GM19452 (cell line): ENCODE measurements at regions not wholly inside any gene's neighbourhood (a gene's known extent, or its start where the extent isn't known, plus 50 kb on each side); places are given as distances from the start of the nearest gene placed in this dataset.
"Not testable (repeated sequence)": the region's sequence is repeated elsewhere in the genome, so short reads cannot be mapped to it uniquely, and the experiment has no call there.

Experiments
- ATAC-seq: cut with Tn5 transposase; IDR thresholded peaks from one replicate; pipeline ENCODE4 v1.9.1; 2021; ENCODE audit not compliant: unreplicated experiment

DNA sequence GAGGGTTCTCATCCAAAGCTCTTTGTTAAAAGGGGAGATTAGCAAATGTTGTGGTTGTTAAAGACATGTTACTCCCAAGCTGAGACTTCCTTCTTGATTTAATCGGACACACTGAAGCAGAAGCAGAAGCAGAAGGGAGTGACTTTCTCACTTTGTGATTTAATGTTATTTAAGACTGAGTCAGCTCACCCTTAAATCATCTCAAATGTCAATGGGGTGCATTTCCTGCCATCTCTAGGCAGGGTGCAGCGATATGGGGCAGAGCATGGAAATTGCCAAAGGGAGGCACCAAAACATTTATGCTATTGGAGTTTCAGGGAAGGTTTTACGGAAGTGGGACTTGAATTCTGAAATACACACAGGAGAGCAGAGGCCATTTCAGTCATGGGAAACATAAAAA, 283.6 kb downstream of the ABCC12 start:
- no peak for ATAC-seq

DNA sequence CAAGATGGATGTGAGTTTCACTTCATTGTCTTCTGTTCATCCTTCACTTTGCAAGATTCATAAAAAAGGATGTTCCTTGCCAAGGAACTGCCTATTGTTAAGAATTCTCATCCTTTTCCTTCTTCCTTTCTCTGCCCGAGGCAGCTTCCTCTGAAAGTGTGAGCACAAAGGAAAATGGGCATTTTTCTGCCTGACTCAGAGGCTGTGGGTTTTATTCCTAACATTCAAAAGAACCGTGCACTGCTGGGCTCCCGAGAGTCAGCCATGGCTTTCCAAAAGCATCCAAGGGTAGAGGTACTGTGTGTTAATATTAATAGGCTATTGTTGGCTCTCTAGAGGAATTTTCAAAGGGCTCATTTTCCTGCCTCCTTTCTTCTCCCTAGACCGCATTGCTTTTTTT, 289.4 kb downstream of the ABCC12 start:
- ATAC-seq, result no peak

GRCh38 chr16:47865337-47865855, 290.4 kb downstream of the ABCC12 start:
- ATAC-seq, result no peak

- not testable (repeated sequence) for ATAC-seq
Observed at GRCh38 chr16:47864262-47864661, 291.5 kb downstream of the ABCC12 start.

DNA sequence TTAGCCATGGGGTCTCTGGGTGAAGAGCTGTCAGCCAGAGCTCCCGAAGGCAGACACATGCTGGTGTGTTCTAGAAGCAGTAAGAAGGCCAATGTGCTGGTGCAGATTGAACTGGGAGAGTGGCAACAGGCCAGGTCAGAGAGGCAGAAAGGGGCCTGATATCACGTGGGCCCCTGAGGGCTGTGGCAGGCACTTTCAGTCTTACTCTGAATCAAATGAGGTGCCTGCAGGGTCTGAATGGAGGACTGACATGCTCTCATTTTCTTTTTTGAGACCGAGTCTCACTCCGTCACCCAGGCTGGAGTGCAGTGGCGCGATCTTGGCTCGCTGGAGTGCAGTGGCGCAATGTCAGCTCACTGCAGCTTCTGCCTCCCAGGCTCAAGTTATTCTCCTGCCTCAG, 293.8 kb downstream of the ABCC12 start:
- no peak for ATAC-seq

- no peak for ATAC-seq
Observed at GRCh38 chr16:47858333-47858982, 297.3 kb downstream of the ABCC12 start.

DNA sequence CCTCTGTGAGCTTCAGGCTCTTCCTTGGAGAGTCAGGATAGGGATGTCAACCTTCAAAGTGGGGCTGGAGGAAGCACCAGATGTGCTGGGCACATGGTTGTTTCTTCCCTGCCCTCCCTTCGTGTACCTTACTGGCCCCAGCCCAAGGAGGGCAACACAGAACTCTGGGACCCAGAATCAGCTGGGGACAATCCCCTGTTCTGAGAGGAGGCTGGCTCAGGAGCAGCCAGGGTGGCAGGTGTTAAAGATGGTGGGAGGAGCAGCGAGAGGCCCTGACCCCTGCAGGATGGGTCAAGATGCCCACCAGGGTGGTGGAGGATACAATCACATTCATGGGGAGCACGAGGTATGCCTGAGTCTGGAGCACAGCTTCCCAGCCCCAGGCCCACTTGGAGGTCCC, 300.4 kb downstream of the ABCC12 start:
- ATAC-seq, result no peak

DNA sequence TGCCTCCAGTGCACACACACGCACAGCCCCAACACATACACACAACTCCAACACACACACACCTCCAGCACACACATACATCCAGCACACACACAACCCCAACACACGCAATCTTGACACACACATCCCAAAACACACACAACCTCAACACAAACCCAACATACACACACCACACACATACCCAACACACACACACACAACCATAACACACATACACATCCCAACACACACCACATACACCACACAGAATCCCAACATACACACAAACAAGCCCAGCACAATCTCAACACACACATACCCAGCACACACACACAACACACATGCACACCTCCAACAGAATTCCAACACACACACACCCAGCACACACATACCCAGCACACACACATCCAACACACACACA, 301.1 kb downstream of the ABCC12 start:
- no peak for ATAC-seq

DNA sequence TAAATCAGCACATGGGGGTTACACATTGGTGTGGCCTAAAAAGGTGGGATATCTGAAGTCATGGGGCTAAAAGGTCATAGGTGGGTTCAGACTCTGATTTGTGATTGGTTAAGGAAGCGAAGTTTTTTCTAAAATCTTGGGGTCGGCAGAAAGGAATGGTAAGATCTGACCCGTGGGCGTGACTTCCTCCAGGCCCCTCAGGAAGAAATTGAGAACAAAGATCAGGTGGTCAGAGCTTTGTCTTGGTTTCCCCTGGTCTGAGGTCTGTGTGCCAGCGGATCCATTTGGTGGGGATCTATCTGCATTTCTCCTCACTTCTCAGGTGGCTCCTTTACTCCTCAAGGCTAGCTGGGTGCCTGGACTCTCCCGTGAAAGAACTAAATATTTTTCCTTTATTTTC, 302.8 kb downstream of the ABCC12 start:
- ATAC-seq, result no peak

DNA sequence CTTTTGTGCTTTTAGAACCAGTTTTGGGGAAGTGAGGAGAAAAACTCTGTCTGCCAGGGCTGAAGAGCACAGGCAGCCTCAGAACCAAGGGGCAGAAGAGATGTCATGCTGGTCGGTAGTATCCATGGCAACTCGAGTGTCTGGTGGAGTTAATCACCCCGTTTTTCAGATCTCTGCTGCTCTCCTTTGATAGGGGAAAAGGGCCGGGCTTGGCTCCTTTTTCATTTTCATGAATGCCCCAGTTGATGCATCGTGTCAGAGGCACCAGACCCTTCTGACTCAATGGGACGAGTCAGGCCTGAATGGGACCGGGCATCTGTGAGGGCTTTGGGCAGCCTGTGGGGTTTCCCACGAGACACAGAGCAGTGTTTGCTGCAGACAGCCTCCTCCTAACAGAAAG, 304.6 kb downstream of the ABCC12 start:
- no peak for ATAC-seq

DNA sequence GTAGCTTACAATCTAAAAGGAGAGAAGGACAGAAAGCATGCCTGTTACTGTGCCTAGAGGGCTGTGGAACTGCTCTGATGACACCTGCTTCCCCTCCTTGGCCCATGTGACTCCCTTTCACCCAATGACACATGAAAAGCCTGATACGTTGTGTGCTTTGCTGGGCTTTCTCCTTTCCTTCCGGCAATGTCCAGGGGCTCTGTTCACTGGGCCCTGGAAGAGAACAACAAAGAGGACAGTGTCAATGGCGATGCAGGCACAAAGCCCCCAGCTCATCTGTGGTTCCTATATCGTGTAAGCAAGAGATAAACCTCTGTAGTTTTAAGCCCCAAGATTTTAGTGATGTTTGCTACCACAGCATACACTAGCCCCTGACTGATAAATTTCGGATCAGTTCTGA, 306.1 kb downstream of the ABCC12 start:
- no peak for ATAC-seq

DNA sequence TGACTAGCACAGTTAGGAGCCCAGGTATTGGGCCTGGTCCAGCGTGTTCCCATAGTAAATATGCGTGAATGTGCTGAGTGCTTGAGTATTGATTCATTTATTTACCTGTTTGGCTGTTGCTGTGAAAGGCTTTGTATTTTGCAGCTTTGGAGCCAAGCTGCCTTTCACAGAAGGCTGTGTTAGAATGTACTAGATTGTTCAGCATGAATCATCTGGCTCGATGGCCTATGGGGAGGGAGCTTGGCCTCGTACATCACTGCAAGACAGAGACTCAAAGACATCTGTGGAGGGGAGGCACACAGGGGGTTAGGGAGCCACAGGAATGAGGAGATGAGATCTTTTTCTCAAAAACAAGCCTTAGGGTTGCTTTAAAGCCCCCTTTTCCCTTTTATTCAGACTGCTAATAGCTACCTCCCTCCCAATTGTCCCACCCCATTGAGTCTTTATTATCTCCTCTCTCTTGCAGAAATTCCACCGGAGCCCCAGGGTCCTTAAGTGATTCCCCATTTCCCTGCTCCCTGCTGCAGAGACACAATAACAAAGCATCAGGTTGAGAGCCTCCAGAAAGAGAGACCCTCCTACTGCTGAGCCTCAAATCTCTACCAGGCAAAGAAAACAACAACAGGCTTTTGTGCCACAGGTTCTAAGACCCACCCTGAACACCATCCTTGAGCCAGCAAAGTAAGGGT, 307.2 kb downstream of the ABCC12 start:
- no peak for ATAC-seq

DNA sequence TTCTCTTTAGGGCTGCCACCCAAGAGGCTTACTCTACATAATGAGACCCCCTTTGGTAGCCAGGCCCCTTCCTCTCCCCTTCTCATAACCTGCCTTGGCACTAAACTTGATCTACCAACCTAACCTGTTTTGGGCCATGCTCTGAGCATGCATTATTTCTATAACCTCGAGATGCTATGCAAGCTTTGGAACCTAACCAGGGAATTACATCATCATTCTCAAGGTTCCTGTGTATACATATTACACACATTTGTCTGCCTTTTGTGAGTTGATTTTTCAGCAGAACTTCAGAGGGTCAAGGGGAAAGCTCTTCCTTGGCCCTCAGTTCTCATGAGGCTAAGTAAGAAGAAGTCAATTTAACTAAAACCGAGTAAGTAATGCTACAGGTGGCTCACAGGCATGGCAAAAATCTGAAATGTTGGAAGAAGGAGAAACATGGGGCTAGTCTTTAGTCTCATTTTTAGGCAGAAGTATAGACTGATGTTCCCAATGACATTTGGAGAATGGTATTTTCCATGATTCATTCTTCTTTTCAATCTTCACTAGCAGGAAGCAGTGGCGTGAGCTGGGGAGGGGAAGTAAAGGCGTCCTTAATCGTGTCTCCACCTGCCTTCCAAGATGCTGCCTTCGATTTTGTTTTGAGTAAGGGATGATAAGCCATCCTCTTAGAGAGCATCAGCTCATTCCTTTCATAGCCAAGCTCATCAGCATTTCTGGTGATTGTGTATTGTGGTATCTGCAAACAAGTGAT, 308.4 kb downstream of the ABCC12 start:
- ATAC-seq, result no peak

GRCh38 chr16:47834485-47835024, 321.2 kb downstream of the ABCC12 start:
- no peak for ATAC-seq

GRCh38 chr16:47833771-47834170, 322.0 kb downstream of the ABCC12 start:
- no peak for ATAC-seq

DNA sequence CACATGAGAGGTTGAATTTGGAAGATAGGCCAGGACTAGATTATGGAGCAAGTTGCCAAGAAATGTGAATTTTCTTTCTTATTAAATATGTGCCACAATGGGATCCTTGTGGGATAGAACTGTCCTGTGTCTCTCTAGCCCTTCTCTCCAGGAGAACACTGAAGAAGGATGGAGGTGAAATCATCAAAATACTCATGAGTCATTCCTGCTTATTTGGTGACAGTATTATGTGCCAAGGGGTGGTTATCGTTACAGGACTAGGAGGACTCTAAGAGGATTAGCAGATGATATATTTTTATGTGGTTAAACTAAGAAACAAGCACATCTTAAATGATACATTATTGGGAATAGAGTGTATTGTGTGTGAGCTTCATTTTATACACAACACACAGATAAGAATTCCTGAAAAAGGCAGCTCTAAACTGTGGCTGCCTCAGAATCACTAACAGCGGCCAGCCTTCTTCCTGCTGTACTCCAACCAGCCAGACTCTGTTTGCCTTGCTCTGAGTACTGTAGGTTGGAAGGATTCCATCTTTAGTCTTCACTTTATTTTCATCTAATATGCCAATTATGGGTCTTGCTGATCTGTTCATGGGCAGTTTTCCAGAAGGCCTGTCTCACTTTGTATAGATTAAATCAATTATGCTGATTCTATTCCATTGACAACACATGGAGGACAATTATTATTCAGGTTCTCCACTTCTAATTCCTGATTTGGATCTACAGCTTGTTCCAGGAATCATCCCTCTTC, 325.8 kb downstream of the ABCC12 start:
- no peak for ATAC-seq

DNA sequence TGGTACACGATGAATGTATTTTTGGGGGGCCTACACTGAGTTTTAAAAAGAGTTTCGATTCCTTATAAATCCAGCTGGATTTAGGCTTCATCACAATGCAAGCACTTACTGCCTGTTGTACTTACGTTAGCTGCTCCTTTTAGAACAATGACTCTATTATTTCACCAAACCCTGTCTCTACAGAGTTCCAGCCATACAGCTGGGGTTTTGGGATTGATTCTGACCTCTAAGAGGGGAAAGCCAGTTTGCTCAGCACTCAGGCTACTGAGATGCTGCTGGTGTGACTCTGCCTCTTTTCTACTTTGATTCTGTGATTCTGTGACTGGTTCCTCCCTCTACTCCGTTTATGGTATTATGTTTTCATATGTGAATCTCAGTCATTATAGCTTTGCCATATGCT, 329.7 kb downstream of the ABCC12 start:
- ATAC-seq, result no peak

- no peak for ATAC-seq
Observed at GRCh38 chr16:47817048-47817447, 338.7 kb downstream of the ABCC12 start.

GRCh38 chr16:47816511-47816910, 339.3 kb downstream of the ABCC12 start:
- ATAC-seq, result no peak

GRCh38 chr16:47815655-47816054, 340.1 kb downstream of the ABCC12 start:
- ATAC-seq, result no peak

DNA sequence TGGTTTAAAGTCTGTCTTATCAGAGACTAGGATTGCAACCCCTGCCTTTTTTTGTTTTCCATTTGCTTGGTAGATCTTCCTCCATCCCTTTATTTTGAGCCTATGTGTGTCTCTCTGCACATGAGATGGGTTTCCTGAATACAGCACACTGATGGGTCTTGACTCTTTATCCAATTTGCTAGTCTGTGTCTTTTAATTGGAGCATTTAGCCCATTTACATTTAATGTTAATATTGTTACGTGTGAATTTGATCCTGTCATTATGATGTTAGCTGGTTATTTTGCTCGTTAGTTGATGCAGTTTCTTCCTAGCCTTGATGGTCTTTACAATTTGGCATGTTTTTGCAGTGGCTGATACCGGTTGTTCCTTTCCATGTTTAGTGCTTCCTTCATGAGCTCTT, 344.0 kb downstream of the ABCC12 start:
- not testable (repeated sequence) for ATAC-seq
